GM18907 (cell line): ENCODE measurements at regions not wholly inside any gene's neighbourhood (a gene's known extent, or its start where the extent isn't known, plus 50 kb on each side); places are given as distances from the start of the nearest gene placed in this dataset.
"Not testable (repeated sequence)": the region's sequence is repeated elsewhere in the genome, so short reads cannot be mapped to it uniquely, and the experiment has no call there.

Experiments used
- ATAC-seq: cut with Tn5 transposase; IDR thresholded peaks from one replicate; pipeline ENCODE4 v1.9.1; 2021; ENCODE audit warnings: mild to moderate bottlenecking, moderate library complexity; ENCODE audit not compliant: unreplicated experiment

DNA sequence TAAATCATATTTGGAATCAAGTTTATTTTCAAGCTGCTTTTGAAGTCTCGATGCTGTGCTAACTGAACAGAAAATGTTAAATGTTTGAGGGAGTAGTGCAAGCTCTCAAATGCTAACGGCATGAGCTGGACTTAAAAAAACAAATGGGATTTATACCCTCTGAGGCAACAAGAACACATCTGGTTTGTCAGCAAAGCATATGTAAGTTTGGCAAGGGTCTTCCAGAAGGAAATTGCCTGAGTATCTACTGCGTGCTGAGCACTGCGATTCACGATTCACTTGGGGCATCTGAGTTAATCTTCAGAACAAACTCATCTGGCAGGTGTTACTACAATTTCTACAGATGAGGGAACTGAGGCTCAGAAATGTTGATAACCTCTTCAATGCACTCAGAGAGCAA, 98.4 kb upstream of the C9orf72 start:
- no peak for ATAC-seq

GRCh38 chr9:27672718-27673117, 99.4 kb upstream of the C9orf72 start:
- no peak for ATAC-seq

DNA sequence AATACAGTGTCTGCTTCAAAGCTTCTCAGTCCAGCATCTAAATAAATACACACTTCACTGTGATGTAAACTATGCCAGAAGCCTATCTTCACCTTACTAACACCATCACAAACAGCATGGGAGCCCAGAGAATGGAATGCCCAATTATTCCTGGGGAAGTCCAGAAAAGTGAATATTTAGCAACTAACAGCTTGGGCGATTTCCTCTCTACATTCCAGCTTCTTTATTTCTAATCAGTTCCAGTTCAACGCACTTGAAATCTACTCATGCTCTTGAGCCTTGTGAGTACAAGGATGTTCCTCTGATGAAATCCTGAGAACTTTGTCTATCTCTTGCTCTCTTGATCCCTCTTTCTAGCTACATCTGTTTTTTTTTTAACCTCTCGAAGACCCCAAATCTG, 100.4 kb upstream of the C9orf72 start:
- ATAC-seq, result no peak

DNA sequence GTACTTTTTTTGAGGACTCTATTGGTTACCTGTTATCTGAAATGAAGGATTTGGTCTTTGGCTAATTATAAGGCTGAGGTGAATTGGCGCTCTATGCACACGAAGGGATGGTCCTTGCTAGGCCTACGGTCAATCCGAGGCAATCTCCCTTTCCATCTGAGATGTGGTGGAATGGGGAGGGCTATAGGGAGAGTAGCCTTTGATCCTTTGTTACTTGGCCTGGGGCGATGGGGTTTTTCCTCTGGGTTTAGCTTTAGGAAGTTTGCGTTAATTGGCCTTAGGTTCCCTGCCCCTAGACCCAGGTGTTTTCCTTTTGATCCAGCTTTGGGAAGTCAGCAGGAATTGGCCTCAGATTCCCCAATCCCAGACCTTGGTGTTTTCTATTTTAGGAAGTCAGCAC, 102.1 kb upstream of the C9orf72 start:
- no peak for ATAC-seq

DNA sequence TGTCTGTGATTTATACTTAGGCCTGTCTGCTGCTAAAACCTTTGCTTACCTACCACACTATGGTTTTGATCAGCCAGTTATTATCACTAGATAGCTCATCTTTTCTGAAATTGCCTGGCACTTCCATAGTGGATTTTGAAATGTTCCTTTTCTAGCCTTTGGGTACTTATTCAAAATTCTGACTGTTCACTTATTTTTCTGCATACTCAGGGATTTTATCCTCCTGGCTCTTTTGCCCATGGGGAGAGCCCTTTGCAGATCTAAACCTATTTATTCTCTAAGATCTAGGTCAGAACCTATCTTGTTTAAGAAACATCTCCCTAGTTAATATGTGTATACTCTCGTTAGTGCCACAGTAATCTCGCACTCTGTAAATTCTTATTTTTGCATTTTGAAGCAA, 103.5 kb upstream of the C9orf72 start:
- ATAC-seq, result no peak

DNA sequence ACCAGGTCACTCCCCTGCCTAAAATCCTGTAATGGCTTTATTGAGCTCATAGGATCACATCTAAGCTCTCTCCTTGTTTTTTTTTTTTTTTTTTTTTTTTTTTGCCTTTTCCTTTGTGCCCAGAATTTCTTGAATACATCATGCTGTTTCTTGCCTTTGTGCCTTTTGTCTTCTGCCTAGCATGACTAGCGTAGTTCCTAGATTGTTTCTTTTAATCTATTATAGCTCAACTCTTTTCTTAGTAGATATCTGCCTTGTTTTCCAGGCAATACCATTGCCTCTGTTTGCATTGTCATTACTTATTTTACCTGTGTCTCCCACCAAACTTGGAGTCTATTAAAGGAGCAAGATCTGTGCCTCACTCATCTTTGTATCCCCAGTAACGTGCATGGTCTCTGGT, 106.1 kb upstream of the C9orf72 start:
- ATAC-seq, result no peak

GRCh38 chr9:27683181-27683580, 109.9 kb upstream of the C9orf72 start:
- ATAC-seq, result no peak

GRCh38 chr9:27688954-27689353, 115.7 kb upstream of the C9orf72 start:
- no peak for ATAC-seq

DNA sequence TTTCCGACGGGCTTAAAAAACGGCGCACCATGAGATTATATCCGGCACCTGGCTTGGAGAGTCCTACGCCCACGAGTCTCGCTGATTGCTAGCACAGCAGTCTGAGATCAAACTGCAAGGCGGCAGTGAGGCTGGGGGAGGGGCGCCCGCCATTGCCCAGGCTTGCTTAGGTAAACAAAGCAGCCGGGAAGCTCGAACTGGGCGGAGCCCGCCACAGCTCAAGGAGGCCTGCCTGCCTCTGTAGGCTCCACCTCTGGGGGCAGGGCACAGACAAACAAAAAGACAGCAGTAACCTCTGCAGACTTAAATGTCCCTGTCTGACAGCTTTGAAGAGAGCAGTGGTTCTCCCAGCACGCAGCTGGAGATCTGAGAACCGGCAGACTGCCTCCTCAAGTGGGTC, 117.5 kb upstream of the C9orf72 start:
- not testable (repeated sequence) for ATAC-seq

DNA sequence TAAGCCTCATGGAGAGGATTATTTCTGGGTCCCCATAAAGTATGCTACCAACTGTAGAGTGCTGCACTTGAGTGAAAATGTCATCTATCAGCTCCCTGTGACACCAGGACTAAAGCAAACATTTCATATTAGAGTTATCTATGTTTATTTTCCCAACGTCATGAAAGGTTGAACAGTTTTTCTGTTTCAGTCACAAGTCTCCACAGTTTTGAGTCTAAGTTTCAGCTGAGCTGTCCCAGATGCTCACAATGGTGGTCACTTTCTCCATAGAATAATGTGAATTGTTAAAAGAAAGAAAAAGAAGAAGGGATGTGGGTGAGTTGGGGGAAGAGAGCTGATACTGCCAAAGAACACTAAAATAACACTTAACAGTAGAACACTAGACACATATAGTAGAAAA, 126.3 kb upstream of the C9orf72 start:
- ATAC-seq, result no peak

GRCh38 chr9:27701016-27701415, 127.7 kb upstream of the C9orf72 start:
- ATAC-seq, result no peak

DNA sequence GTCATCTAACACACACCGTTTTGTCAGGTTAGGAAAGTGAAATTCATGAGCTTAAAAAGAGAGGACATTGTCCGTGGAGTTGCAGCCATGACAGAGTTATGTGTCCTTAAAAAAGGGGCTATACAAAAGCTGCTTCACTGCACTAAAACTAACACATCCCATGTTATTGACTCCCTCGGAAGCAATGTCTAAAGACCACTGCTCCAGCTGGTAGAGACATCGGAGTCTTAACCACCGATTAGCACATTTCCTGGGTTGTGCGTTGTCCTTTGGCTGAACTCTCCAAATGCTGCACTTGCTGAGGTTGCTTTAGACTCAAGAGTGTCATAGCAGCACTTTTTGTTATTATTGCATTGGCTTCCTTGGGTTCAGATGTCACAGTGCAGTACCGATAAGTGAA, 128.3 kb upstream of the C9orf72 start:
- ATAC-seq, result no peak

DNA sequence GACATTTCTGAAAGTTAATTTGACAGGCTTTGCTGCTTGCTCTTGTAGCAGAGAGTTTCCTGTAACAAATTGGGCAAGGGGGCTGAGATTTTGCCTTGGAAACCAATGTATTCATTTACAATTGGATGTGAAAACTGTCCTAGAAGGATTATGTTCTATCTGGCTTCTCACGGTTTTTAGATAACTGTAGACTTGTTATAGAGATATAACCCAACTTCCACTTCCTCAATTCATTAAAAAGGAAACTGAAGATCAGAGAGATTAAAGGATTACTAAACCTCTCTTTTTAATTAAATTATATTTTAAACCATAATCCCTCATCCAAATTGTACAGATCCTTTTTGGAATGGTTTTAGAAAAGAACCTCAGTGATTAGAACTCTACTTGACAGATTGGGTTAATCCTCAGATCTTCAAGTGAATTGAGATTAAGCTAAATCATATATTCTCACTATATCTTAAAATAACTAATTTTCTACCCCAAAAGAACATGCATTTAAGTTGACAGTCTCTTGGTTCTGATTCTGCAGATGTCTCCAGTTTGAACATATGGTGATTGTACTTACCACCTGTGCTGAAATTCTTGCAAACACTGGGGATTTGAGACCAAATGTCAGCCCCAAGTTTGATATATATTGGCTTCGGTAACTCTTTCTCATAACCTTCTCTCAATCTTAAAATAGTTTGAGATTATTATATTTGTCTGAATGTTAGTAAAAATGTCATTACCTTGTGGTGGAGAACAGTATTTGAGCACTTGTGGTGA, 130.1 kb upstream of the C9orf72 start:
- ATAC-seq, result no peak

- no peak for ATAC-seq
Observed at GRCh38 chr9:27711241-27711640, 138.0 kb upstream of the C9orf72 start.

- ATAC-seq, result no peak
Observed at GRCh38 chr9:27712806-27713205, 139.5 kb upstream of the C9orf72 start.

DNA sequence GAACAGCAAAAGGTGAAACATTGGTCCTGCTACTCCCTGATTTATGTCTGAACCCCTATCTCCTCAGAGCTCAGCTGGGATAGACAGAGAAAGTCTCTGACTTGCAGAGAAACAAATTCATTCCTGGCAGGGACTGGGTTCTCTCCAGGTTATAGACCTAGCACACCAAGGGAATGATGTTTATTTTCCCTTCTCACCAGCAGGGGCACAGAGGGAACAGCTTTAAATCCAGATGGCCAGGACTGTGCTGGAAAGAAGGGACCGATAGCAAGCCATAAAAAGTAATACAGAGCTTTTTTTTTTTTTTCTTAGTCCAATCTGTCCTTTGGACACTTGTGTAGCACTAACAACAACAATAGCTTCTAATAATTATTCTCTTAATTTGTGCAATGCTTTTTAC, 141.1 kb upstream of the C9orf72 start:
- no peak for ATAC-seq

GRCh38 chr9:27715651-27716050, 142.4 kb upstream of the C9orf72 start:
- ATAC-seq, result no peak

DNA sequence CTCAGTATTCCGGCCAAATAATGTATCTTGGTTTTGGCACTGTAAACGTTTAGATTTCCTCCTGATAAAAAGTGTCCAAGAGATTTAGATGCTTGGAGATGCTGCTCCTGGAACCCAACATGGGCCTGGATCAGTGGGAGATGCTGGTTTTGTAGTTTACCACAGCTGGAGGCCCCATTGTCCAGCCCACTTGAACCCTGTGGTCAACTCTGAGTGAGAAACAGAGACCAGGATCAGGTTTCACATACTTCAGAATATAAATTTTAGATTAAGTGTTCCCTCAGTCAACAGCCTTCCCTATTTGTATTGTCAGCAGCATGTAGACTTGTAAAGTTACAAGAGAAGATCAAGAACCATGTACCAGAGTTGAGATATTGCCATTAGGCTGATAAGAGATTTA, 144.7 kb upstream of the C9orf72 start:
- no peak for ATAC-seq

DNA sequence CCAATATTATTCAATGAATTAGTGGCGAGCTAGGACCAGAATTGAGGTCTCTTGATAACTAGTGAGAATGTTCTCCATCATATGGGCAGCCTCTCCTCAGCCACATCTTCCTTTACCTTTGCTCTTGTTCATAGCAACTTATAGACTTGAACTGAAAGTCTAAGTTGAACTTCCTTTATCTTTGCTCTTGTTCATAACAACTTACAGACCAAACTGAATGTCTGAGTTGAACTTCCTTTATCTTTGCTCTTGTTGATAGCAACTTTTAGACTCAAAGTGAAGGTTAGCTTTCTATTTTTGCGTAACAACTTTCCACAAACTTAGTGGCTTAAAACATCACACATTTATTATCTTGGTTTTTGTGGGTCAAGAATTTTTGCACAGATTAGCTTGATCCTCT, 146.4 kb upstream of the C9orf72 start:
- no peak for ATAC-seq

- ATAC-seq, result no peak
Observed at GRCh38 chr9:27722866-27723265, 149.6 kb upstream of the C9orf72 start.

- ATAC-seq, result peak; percentile 93
Observed at GRCh38 chr9:27726244-27727081, 153.2 kb upstream of the C9orf72 start.

DNA sequence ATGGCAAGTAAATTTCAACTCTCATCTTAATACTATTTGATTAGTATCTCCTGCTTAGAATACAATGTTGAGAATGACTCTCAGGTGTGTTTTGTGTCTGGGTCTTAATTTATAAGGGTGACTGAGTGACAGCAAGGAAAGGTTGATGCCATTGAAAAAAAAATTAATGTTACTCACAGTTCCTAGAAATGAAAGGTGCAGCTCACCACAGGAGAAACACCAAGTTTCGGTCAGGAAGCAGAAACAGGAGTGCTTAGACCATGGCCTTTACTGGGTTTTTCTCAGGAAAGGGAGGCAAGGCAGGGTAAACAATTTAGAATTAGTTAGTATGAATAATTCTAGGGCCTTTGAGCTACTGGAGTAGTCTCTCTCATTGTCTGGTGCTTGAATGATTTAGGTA, 159.2 kb upstream of the C9orf72 start:
- ATAC-seq, result no peak
